SK-N-SH (cell line): ENCODE measurements at regions not wholly inside any gene's neighbourhood (a gene's known extent, or its start where the extent isn't known, plus 50 kb on each side); places are given as distances from the start of the nearest gene placed in this dataset.

Experiments
- CTCF ChIA-PET: fragments of 300-600, 350-600 bp; formaldehyde crosslinking; extraction: SDS; loops from one replicate; lab custom pipeline; 2021; lab: Yijun Ruan, JAX
- POLR2A ChIA-PET: fragments of 350-600 bp; sonication (Branson Sonifier 250); formaldehyde crosslinking; extraction: SDS; loops from one replicate; lab custom pipeline; 2020; ENCODE audit warnings: antibody characterized with exemption, inconsistent platforms; lab: Yijun Ruan, JAX
- DNase-seq: peaks from one replicate; pipeline ENCODE4 v3.0.0; 2012
- H2AFZ ChIP-seq: fragments of 200-600 bp; sonication (generic); 2 replicates; pipeline ENCODE4 v1.8.1; 2016; ENCODE audit warnings: antibody characterized with exemption, mild to moderate bottlenecking, low read depth
- H3F3A ChIP-seq: fragments of 200-600 bp; sonication (generic); replicated peaks from 2 replicates; pipeline ENCODE3; 2016; ENCODE audit warnings: antibody characterized with exemption, mild to moderate bottlenecking; ENCODE audit not compliant: insufficient read depth
- H3K27ac ChIP-seq, 2 experiments: fragments of 200-500 bp in 1 of 2; fragments of 200-600 bp in 1 of 2; sonication (Bioruptor generic) in 1 of 2; sonication (generic), shearing (Covaris generic) in 1 of 2; 2 replicates each; pipeline versions ENCODE4 v1.5.1 to v1.6.1; 2014 to 2016; ENCODE audit warnings: low read depth in 2 of 2, inconsistent platforms in 1 of 2, low read length in 1 of 2, mild to moderate bottlenecking in 1 of 2, mixed read lengths in 1 of 2
- H3K27me3 ChIP-seq: fragments of 200-600 bp; sonication (generic), shearing (Covaris generic); 2 replicates; pipeline ENCODE4 v1.6.1; 2016; ENCODE audit warnings: mixed run types; ENCODE audit not compliant: insufficient read depth
- H3K36me3 ChIP-seq, 2 experiments: fragments of 200-500 bp in 1 of 2; fragments of 200-600 bp in 1 of 2; sonication (Bioruptor generic) in 1 of 2; sonication (generic) in 1 of 2; replicated peaks in 1 of 2; 2 replicates each; pipeline versions ENCODE3 to v1.5.1; 2014 to 2016; ENCODE audit warnings: low read length in 1 of 2, mild to moderate bottlenecking in 1 of 2; ENCODE audit not compliant: insufficient read depth in 2 of 2, control insufficient read depth in 1 of 2
- H3K4me1 ChIP-seq, 2 experiments: fragments of 200-500 bp in 1 of 2; fragments of 200-600 bp in 1 of 2; sonication (Bioruptor generic) in 1 of 2; sonication (generic), shearing (Covaris generic) in 1 of 2; 2 replicates each; pipeline versions ENCODE4 v1.5.1 to v1.6.1; 2014 to 2016; ENCODE audit warnings: low read depth in 1 of 2, low read length in 1 of 2, mixed run types in 1 of 2; ENCODE audit not compliant: insufficient read depth in 2 of 2, control insufficient read depth in 1 of 2
- H3K4me2 ChIP-seq: fragments of 200-600 bp; sonication (generic), shearing (Covaris generic); 2 replicates; pipeline ENCODE4 v1.6.1; 2017; ENCODE audit warnings: mixed run types
- H3K4me3 ChIP-seq, 2 experiments: fragments of 200-500 bp in 1 of 2; fragments of 200-600 bp in 1 of 2; sonication (Bioruptor generic) in 1 of 2; sonication (generic), shearing (Covaris generic) in 1 of 2; 2 replicates each; pipeline versions ENCODE4 v1.5.1 to v1.8.1; 2014 to 2016; ENCODE audit warnings: low read depth in 2 of 2, inconsistent platforms in 1 of 2, low read length in 1 of 2, mild to moderate bottlenecking in 1 of 2, mixed read lengths in 1 of 2, moderate library complexity in 1 of 2
- H3K79me2 ChIP-seq: fragments of 200-600 bp; sonication (generic); 2 replicates; pipeline ENCODE4 v1.8.1; 2017; ENCODE audit warnings: mild to moderate bottlenecking; ENCODE audit not compliant: insufficient read depth
- H3K9ac ChIP-seq: fragments of 200-600 bp; sonication (generic); 2 replicates; pipeline ENCODE4 v1.6.1; 2017; ENCODE audit warnings: mixed run types
- H3K9me2 ChIP-seq: fragments of 200-600 bp; sonication (generic); 2 replicates; pipeline ENCODE4 v1.6.1; 2017; ENCODE audit warnings: mixed run types
- H3K9me3 ChIP-seq: fragments of 200-600 bp; sonication (generic); 2 replicates; pipeline ENCODE4 v1.6.1; 2017; ENCODE audit warnings: mixed run types, mild to moderate bottlenecking, moderate library complexity
- H4K20me1 ChIP-seq: fragments of 200-600 bp; sonication (generic); 2 replicates; pipeline ENCODE4 v1.6.1; 2017; ENCODE audit warnings: mild to moderate bottlenecking, mixed run types; ENCODE audit not compliant: insufficient read depth
- ELF1 ChIP-seq: IDR thresholded peaks from 2 replicates; pipeline ENCODE4 v1.4.0; 2012
- MXI1 ChIP-seq: IDR thresholded peaks from 2 replicates; pipeline ENCODE4 v1.6.1; 2012; ENCODE audit warnings: mild to moderate bottlenecking, low read depth, low read length, improper control_type of control experiment
- POLR2AphosphoS5 ChIP-seq: IDR thresholded peaks from 2 replicates; pipeline ENCODE4 v1.6.1; 2012; ENCODE audit warnings: low read depth, low read length
- TAF1 ChIP-seq: IDR thresholded peaks from 2 replicates; pipeline ENCODE4 v1.6.1; 2012; ENCODE audit warnings: low read depth, mild to moderate bottlenecking, low read length, moderate library complexity, borderline replicate concordance
- YY1 ChIP-seq: IDR thresholded peaks from 2 replicates; pipeline ENCODE4 v1.4.0; 2012; ENCODE audit warnings: low read depth, mild to moderate bottlenecking
- WGBS: methylation state at CpG from one replicate; pipeline ENCODE4 v1.1.6; 2017; ENCODE audit warnings: low lambda C conversion rate; 5-methylcytosine and 5-hydroxymethylcytosine counted together
- TF ChIP-seq, protein P1 (sequence below): IDR thresholded peaks from 2 replicates; pipeline ENCODE4 v1.4.0; 2012; ENCODE audit warnings: low read depth, borderline replicate concordance
- TF ChIP-seq, protein P2 (sequence below): IDR thresholded peaks from 2 replicates; pipeline ENCODE4 v1.4.0; 2012; ENCODE audit warnings: low read depth
- TF ChIP-seq, protein P3 (sequence below): fragments of 150-350 bp; IDR thresholded peaks from 2 replicates; pipeline ENCODE4 v1.6.1; 2016; ENCODE audit warnings: mild to moderate bottlenecking, low read depth, low read length
- TF ChIP-seq, protein P4 (sequence below): IDR thresholded peaks from 2 replicates; pipeline ENCODE4; 2012

DNA sequence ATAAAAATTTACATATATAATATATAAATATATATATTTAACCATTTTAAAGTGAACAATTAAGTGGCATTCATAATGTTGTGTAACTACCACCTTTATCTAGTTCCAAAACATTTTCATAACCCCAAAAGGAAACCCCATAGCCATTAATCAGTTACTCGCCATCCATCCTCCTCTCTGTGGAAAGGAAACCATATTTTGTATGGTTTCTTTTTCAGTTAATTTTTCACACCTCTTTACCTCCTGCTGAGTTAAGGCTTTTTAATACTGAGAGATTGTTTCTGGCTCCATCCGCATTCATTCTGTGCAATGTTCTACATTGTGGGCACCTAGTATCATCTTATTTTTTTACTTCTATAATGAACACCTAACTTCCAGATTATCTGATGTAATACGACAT lies 512.1 kb downstream of the LMO4 start:
- ChIA-PET CTCF (no interaction called here), POLR2A (no interaction called here)
- Histone ChIP-seq H2AFZ (no peak overlapping the region), H4K20me1 (no peaks in the 10 kb centered on the region), H3K4me1 (no peaks in the 10 kb centered on the region), H3K27me3 (no peaks in the 10 kb centered on the region), H3K4me2 (no peak overlapping the region), H3K9me3 (no peaks in the 10 kb centered on the region), H3F3A (no peaks in the 10 kb centered on the region)
- 72% methylated on average over 3 of the region's 3 CpGs for WGBS
- TF ChIP-seq, protein P1, sequence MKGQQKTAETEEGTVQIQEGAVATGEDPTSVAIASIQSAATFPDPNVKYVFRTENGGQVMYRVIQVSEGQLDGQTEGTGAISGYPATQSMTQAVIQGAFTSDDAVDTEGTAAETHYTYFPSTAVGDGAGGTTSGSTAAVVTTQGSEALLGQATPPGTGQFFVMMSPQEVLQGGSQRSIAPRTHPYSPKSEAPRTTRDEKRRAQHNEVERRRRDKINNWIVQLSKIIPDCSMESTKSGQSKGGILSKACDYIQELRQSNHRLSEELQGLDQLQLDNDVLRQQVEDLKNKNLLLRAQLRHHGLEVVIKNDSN = no peak
- TF ChIP-seq, protein P2, sequence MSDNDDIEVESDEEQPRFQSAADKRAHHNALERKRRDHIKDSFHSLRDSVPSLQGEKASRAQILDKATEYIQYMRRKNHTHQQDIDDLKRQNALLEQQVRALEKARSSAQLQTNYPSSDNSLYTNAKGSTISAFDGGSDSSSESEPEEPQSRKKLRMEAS = no peak
- TF ChIP-seq, protein P3, sequence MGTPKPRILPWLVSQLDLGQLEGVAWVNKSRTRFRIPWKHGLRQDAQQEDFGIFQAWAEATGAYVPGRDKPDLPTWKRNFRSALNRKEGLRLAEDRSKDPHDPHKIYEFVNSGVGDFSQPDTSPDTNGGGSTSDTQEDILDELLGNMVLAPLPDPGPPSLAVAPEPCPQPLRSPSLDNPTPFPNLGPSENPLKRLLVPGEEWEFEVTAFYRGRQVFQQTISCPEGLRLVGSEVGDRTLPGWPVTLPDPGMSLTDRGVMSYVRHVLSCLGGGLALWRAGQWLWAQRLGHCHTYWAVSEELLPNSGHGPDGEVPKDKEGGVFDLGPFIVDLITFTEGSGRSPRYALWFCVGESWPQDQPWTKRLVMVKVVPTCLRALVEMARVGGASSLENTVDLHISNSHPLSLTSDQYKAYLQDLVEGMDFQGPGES = no peak
- no peak for TF ChIP-seq TAF1
- TF ChIP-seq, all 33 proteins: peak for 0
- H3K27ac ChIP-seq = no peak overlapping the region
- no peaks in the 10 kb centered on the region for H3K79me2 ChIP-seq
- DNase-seq = no peak
- H3K9me2 ChIP-seq = no peaks in the 10 kb centered on the region
- no peak overlapping the region for H3K4me3 ChIP-seq
- H3K9ac ChIP-seq = no peak overlapping the region
- H3K36me3 ChIP-seq = no peaks in the 10 kb centered on the region

DNA sequence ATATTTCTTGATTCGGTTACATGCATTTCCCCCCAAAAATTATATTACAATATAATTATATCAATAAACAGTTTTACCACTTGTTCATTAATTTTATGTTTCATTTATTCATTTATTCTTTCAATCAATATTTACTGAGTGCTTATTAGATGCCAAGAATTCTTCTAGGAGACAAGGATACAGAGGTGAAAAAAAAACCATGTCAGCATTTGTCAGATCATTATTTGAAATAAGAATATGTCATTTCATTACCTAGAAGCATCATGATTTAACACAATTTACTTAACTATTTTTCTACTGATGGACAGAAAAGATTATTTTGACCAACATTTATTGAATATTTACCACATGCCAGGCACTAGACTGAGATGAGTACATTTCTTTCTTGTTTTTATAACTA lies 512.7 kb downstream of the LMO4 start:
- H3K9me2 ChIP-seq = no peaks in the 10 kb centered on the region
- H3K4me2 ChIP-seq = no peak overlapping the region
- WGBS = 49% methylated on average over 1 of the region's 1 CpG
- no peaks in the 10 kb centered on the region for H4K20me1 ChIP-seq
- TF ChIP-seq, protein P4, sequence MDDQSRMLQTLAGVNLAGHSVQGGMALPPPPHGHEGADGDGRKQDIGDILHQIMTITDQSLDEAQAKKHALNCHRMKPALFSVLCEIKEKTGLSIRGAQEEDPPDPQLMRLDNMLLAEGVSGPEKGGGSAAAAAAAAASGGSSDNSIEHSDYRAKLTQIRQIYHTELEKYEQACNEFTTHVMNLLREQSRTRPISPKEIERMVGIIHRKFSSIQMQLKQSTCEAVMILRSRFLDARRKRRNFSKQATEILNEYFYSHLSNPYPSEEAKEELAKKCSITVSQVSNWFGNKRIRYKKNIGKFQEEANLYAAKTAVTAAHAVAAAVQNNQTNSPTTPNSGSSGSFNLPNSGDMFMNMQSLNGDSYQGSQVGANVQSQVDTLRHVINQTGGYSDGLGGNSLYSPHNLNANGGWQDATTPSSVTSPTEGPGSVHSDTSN = no peak
- no peak for TF ChIP-seq POLR2AphosphoS5
- TF ChIP-seq MXI1 = no peak
- no peak for TF ChIP-seq YY1
- no peak for TF ChIP-seq ELF1
- no peak for TF ChIP-seq TAF1
- TF ChIP-seq, protein P1 = no peak
- H2AFZ ChIP-seq = no peak overlapping the region
- H3K9ac ChIP-seq = no peak overlapping the region
- ChIA-PET POLR2A (no interaction called here), CTCF (no interaction called here)
- no peak overlapping the region for H3K27ac ChIP-seq
- H3K4me3 ChIP-seq = no peak overlapping the region
- H3K9me3 ChIP-seq = no peaks in the 10 kb centered on the region
- no peaks in the 10 kb centered on the region for H3K36me3 ChIP-seq
- no peaks in the 10 kb centered on the region for H3F3A ChIP-seq
- H3K4me1 ChIP-seq = no peaks in the 10 kb centered on the region
- DNase-seq = no peak
- no peaks in the 10 kb centered on the region for H3K27me3 ChIP-seq
- no peaks in the 10 kb centered on the region for H3K79me2 ChIP-seq
